Sciatic nerve (tissue), 2 donors: ENCODE measurements at regions not wholly inside any gene's neighbourhood (a gene's known extent, or its start where the extent isn't known, plus 50 kb on each side); places are given as distances from the start of the nearest gene placed in this dataset.
"Not testable (repeated sequence)": the region's sequence is repeated elsewhere in the genome, so short reads cannot be mapped to it uniquely, and the experiment has no call there.

Experiments
- ATAC-seq: fragments of 200-7000 bp; cut with Tn5 transposase; one replicate; pipeline ENCODE4 v1.9.1; 2020; ENCODE audit warnings: mild to moderate bottlenecking, moderate library complexity
- DNase-seq: peaks from one replicate; pipeline ENCODE4 v3.0.0-alpha.2; 2020; ENCODE audit warnings: low spot score
- intact Hi-C: fragments of 100-400 bp; cut with DNase I; formaldehyde crosslinking; loops from one replicate; pipeline ENCODE4 v1.14.2; 2022
- donor health status: DM: no; HTN: no; CAD: no.
- donor health status: DM: no; HTN: no; CAD: no.

DNA sequence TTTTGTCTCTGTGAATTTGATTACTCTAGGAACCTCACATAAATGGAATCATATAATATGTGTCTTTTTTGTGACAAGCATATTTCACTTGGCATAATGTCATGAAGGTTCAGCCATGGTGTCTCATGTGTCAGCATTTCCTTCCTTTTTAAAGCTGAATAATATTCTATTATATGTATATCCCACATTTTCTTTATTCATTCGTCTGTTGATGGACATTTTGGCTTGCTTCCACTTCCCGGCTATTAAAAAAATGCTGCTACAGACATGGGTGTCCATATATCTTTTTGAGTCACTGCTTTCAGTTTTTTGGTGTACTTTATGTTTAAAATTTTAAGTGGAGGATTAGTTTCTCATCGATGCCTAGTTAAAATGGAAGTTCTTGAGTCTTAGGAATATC lies 59.8 kb upstream of the C5orf63 start:
- no peak for ATAC-seq
- intact Hi-C loops, result no loop called here
- no peak for DNase-seq

DNA sequence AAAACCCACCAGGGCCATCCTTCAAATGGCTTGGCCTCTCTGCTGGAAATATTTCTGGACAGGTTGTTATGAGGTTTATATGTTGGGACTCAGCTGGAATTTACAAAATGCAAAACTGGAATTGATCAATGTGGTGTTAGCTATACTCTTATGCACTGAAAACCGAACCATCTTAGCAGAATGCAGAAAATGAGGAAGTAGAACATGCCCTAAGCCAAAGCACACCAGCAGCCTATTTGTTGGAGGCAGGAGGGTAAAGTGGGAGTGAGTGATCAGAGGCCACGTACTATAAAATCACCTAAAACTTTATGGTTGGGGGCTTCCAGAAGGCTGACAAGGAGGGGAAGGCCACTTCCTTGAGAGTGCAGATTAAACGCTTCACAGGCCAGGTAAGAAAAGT lies 63.6 kb upstream of the C5orf63 start:
- intact Hi-C loops, result no loop called here
- no peak for ATAC-seq
- no peak for DNase-seq

DNA sequence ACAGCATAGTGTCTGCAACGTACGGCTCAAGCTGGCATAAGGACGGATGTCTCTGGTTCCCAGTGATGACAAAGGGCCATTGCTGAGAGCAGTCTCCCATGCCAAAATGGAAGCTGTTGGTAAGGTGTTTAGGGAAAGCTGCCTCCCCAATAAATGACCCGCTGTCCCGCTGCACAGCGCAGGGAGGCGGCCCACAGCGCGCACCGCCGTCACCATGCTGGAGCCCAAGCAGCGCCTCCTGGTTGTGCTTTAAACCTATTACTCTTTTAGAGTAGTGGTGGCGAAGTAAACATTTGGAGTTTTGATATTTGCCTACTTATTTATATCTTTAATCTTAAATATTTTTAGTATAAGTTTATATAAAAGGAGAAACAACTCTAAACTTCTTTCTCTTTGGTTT lies 70.4 kb upstream of the C5orf63 start:
- DNase-seq (no peak), ATAC-seq (no peak)
- intact Hi-C loops, result no loop called here

GRCh38 chr5:127153031-127153430 lies 79.7 kb upstream of the C5orf63 start:
- intact Hi-C loops, result no loop called here
- ATAC-seq (no peak), DNase-seq (no peak)

DNA sequence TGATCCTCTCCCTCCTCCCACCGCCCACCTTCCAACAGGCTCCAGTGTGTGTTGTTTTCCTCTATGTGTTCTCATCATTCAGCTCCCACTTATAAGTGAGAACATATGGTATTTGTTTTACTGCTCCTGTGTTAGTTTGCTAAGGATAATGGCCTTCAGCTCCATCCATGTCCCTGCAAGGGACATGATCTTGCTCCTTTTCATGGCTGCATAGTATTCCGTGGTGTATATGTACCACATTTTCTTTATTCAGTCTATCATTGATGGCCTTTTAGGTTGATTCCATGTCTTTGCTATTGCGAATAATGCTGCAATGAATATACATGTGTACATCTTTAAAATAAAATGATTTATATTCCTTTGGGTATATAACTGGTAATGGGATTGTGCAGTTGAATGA lies 80.2 kb upstream of the C5orf63 start:
- no peak for DNase-seq
- intact Hi-C loops, result no loop called here
- no peak for ATAC-seq

GRCh38 chr5:127163750-127164149 lies 90.4 kb upstream of the C5orf63 start:
- intact Hi-C loops, result no loop called here
- ATAC-seq (no peak), DNase-seq (no peak)

- ATAC-seq (no peak), DNase-seq (no peak)
- intact Hi-C loops, result no loop called here
These were observed 97.8 kb upstream of the C5orf63 start for GRCh38 chr5:127170918-127171600.

DNA sequence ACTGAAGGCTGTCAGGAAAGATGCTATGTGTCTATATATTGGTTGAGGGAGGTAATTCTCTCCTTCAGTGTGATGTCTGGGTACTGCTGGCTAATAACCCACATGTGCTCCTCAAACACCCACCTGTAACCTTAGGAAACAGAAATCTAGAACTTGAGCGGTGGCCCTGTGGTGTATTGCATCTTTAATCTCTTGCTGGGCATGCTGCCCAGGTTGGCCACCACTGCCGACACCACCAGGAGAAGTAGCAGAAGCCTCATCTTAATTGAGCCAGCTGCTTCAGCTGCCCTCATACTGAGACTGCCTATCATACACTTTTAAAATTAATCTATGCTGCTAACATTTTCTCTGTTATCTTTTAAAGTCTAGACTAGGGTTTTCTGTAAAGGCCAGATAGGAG lies 103.5 kb upstream of the C5orf63 start:
- no peak for ATAC-seq
- intact Hi-C loops, result no loop called here
- DNase-seq, result no peak

DNA sequence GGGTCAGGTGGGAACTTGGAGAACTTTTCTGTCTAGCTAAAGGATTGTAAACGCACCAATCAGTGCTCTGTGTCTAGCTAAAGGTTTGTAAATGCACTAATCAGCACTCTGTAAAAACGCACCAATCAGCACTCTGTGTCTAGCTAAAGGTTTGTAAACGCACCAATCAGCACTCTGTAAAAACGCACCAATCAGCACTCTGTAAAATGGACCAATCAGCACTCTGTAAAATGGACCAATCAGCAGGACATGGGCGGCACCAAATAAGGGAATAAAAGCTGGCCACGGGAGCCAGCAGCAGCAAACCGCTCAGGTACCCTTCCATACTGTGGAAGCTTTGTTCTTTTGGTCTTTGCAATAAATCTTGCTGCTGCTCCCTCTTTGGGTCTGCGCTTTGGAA lies 108.0 kb upstream of the MEGF10 start:
- ATAC-seq, DNase-seq, intact Hi-C loops: not testable (repeated sequence)

- intact Hi-C loops, result no loop called here
- no peak for DNase-seq
- no peak for ATAC-seq
These were observed 107.3 kb upstream of the MEGF10 start for GRCh38 chr5:127183332-127183731.

DNA sequence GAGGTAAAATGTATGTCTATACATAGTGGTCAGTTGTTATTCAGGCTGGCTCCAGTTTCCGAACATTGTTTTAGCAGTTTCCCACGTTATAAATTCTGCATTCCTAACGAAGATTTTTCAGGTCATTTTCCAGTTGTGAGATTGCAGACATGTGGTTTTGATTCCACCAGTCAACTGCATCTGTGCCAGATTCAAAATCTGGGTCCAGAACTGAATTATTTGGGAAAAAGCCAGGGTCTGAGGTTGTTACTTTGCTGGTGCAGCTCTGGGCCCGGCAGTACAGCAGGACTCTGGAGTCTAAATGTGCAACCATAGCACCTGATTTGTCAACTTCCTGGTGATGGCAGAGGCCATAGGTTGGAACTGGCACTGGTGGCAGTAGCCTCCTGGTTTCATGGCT lies 105.7 kb upstream of the MEGF10 start:
- DNase-seq (no peak), ATAC-seq (no peak)
- intact Hi-C loops, result no loop called here

DNA sequence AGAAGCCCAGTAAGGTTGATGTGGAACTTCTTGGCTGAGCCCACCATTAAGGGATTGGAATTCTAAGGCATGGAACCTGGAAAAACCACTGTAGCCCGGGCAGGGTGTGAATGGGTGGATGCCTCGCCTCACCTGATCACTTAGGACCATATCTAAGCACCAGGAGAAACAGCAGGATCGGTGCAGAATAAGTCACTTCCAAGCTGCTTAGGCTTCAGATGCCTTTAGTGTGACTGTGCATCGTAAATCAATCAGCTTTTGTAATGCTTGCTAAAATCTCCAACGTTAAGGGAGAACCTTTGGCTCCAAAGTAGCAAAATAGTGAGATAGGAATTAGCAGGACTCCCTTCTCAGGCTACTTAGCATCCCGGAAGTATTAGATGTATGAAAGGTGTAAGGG lies 103.9 kb upstream of the MEGF10 start:
- intact Hi-C loops, result no loop called here
- DNase-seq (no peak), ATAC-seq (no peak)

DNA sequence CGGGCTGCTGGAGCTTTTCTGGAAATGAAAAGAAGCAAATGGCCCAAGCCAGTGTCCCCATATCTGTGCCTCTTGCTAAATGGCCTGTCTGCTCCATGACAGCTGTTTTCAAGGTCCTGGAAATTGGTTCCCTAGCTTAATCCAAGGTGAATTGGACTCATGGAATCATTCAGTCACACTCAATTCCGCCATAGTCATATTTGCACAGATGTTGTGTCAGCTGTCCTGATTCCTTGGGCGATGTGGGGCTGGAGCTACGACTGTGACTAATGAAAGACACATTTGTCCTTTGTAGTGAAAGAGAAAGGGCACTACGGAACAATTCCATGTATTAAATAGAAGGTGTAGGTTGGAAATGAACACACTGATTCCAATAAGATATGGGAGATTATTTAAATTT lies 102.9 kb upstream of the MEGF10 start:
- intact Hi-C loops, result no loop called here

GRCh38 chr5:127192150-127192549 lies 98.4 kb upstream of the MEGF10 start:
- no peak for DNase-seq
- ATAC-seq, result no peak
- intact Hi-C loops, result no loop called here

More for the DNA sequence above, 102.9 kb upstream of the MEGF10 start:
- ATAC-seq (no peak), DNase-seq (no peak)

GRCh38 chr5:127192836-127193338 lies 97.7 kb upstream of the MEGF10 start:
- ATAC-seq (no peak), DNase-seq (no peak)
- intact Hi-C loops, result no loop called here

- intact Hi-C loops, result no loop called here
- DNase-seq (no peak), ATAC-seq (no peak)
These were observed 94.6 kb upstream of the MEGF10 start for GRCh38 chr5:127196042-127196441.

DNA sequence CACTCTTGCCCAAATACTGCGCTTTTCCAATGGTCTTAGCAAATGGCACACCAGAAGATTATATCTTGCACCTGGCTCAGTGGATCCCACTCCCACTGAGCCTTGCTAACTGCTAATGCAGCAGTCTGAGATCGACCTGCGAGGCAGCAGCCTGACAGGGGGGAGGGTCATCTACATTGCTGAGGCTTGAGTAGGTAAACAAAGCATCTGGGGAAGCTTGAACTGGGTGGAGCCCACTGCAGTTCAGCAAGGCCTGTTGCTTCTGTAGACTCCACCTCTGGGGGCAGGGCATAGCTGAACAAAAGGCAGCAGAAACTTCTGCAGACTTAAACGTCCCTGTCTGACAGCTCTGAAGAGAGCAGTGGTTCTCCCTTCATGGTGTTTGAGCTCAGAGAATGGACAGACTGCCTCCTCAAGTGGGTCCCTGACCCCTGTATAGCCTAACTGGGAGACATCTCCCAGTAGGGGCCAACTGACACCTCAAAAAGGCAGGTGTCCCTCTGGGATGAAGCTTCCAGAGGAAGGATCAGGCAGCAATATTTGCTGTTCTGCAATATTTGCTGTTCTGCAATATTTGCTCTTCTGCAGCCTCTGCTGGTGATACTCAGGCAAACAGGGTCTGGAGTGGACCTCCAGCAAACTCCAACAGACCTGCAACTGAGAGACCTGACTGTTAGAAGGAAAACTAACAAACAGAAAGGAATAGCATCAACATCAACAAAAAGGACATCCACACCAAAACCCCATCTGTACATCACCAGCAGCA lies 93.0 kb upstream of the MEGF10 start:
- DNase-seq, intact Hi-C loops, ATAC-seq: not testable (repeated sequence)

DNA sequence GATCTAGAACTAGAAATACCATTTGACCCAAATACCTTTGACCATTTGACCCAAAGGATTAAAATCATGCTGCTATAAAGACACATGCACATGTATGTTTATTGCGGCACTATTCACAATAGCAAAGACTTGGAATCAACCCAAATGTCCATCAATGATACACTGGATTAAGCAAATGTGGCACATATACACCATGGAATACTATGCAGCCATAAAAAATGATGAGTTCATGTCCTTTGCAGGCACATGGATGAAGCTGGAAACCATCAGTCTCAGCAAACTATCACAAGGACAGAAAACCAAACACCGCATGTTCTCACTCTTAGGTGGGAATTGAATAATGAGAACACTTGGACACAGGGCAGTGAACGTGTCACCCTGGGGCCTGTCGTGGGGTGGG lies 87.9 kb upstream of the MEGF10 start:
- intact Hi-C loops, ATAC-seq, DNase-seq: not testable (repeated sequence)

DNA sequence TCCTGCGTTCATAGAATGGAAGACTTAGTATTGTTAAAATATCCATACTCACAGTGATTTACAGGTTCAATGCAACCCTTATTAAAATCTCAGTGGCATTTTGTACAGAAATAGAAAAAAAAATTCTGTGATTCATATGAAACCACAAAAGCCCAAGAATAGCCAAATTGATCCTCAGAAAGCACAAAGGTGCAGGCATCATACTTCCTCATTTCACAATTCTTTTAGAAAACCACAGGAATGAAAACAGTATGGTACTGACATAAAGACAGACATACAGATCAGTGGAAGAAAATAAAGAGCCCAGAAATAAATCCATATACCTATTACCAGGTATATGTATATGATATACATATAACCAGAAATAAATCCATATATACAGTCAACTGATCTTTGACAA lies 86.8 kb upstream of the MEGF10 start:
- ATAC-seq, result no peak
- intact Hi-C loops, result no loop called here
- no peak for DNase-seq

DNA sequence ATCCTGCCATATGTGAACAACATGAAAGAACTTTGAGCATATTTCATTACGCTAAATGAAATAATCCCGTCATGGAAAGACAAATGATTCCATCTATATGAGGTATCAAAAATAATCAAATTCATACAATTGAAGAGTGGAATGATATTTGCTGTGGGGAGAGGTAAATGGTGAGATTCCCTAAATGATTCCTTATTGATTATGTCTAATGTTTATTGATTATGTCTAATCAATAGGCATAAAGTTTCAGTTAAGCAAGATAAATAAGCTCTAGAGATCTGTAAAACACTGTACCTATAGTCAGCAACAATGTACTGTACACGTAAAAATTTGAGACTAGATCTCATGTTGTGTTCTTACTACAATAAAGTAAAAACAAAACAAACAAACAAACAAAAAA lies 85.4 kb upstream of the MEGF10 start:
- no peak for DNase-seq
- ATAC-seq, result no peak
- intact Hi-C loops, result no loop called here
